Panc1 (cell line): ENCODE measurements at regions not wholly inside any gene's neighbourhood (a gene's known extent, or its start where the extent isn't known, plus 50 kb on each side); places are given as distances from the start of the nearest gene placed in this dataset.

Experiments
- ATAC-seq: fragments of 200-7000 bp; cut with Tn5 transposase; 2 replicates; pipeline ENCODE4 v1.9.1; 2020; ENCODE audit warnings: mild to moderate bottlenecking, moderate library complexity
- BruUV-seq: library from RNA; stranded (reverse); fragments of 400-500 nt; replicated peaks from 2 replicates; lab custom pipeline; 2021; lab: Mats Ljungman, UMichigan
- CTCF ChIA-PET: fragments of 300-600 bp; sonication (Branson Sonifier 250); formaldehyde crosslinking; loops from one replicate; lab custom pipeline; 2022; ENCODE audit warnings: antibody characterized with exemption; lab: Charles Lee
- POLR2A ChIA-PET: fragments of 300-600 bp; sonication (Branson Sonifier 250); formaldehyde crosslinking; loops from one replicate; lab custom pipeline; 2022; ENCODE audit warnings: antibody characterized with exemption; lab: Charles Lee
- DNase-seq: peaks from one replicate; pipeline ENCODE4 v3.0.0-alpha.2; 2010; ENCODE audit warnings: low read depth, low spot score
- H3K27ac ChIP-seq: 2 replicates; pipeline ENCODE4 v1.5.1; 2011; ENCODE audit warnings: mild to moderate bottlenecking, low read length, inconsistent platforms
- H3K27me3 ChIP-seq: fragments of 200-500 bp; sonication (Bioruptor generic); 2 replicates; pipeline ENCODE4 v1.6.0; 2014; ENCODE audit warnings: low read length, inconsistent platforms; ENCODE audit not compliant: control insufficient read depth, insufficient read depth
- H3K36me3 ChIP-seq: fragments of 200-500 bp; sonication (Bioruptor generic); 2 replicates; pipeline ENCODE4 v1.5.1; 2014; ENCODE audit warnings: inconsistent platforms, mild to moderate bottlenecking, low read length, moderate library complexity; ENCODE audit not compliant: control insufficient read depth, insufficient read depth
- H3K4me1 ChIP-seq: 2 replicates; pipeline ENCODE4 v1.5.1; 2011; ENCODE audit warnings: inconsistent platforms, mild to moderate bottlenecking, low read length, moderate library complexity; ENCODE audit not compliant: control insufficient read depth, insufficient read depth
- H3K4me3 ChIP-seq, 2 experiments: 2 replicates each; pipeline ENCODE4 v1.5.1; 2011 to 2012; ENCODE audit warnings: low read depth in 2 of 2, low read length in 2 of 2, mild to moderate bottlenecking in 2 of 2, inconsistent platforms in 1 of 2, moderate library complexity in 1 of 2
- H3K9me3 ChIP-seq: fragments of 200-500 bp; sonication (Bioruptor generic); 2 replicates; pipeline ENCODE4 v1.5.1; 2014; ENCODE audit warnings: low read depth, mild to moderate bottlenecking, inconsistent platforms, low read length, moderate library complexity; ENCODE audit not compliant: control insufficient read depth, insufficient read depth
- CTCF ChIP-seq: fragments of 450-650 bp; IDR thresholded peaks from 2 replicates; pipeline ENCODE4 v1.5.1; 2017; ENCODE audit warnings: mild to moderate bottlenecking
- POLR2AphosphoS5 ChIP-seq: IDR thresholded peaks from 2 replicates; pipeline ENCODE4 v1.6.1; 2012; ENCODE audit warnings: mild to moderate bottlenecking, low read depth, low read length, moderate library complexity
- SIN3A ChIP-seq: IDR thresholded peaks from 2 replicates; pipeline ENCODE4 v1.6.1; 2012; ENCODE audit warnings: low read depth, mild to moderate bottlenecking, low read length, moderate library complexity, borderline replicate concordance; ENCODE audit not compliant: insufficient read depth
- TCF7L2 ChIP-seq: IDR thresholded peaks from 2 replicates; pipeline ENCODE4 v1.6.1; 2011; ENCODE audit warnings: mild to moderate bottlenecking, low read depth, low read length, inconsistent platforms
- in situ Hi-C: cut with HindIII; loops from 2 replicates; pipeline ENCODE4 v1.10.0; 2016; ENCODE audit warnings: low sequenced_read_pairs, low pct_unique_long_range_greater_than_20kb
- intact Hi-C: fragments of 100-400 bp; cut with micrococcal nuclease; formaldehyde crosslinking; loops from one replicate; pipeline ENCODE4 v1.10.0; 2022; ENCODE audit not compliant: unreplicated experiment
- TF ChIP-seq, protein P1 (sequence below), 2 experiments: IDR thresholded peaks; 2 replicates each; pipeline ENCODE4 v1.6.1; 2011 to 2012; ENCODE audit warnings: low read depth in 2 of 2, control low read depth in 1 of 2, low read length in 1 of 2, mild to moderate bottlenecking in 1 of 2, moderate library complexity in 1 of 2; ENCODE audit not compliant: insufficient read depth in 1 of 2

- no peak for TF ChIP-seq SIN3A
- TF ChIP-seq TCF7L2, result no peak
- TF ChIP-seq CTCF, result no peak
- TF ChIP-seq, protein P1, sequence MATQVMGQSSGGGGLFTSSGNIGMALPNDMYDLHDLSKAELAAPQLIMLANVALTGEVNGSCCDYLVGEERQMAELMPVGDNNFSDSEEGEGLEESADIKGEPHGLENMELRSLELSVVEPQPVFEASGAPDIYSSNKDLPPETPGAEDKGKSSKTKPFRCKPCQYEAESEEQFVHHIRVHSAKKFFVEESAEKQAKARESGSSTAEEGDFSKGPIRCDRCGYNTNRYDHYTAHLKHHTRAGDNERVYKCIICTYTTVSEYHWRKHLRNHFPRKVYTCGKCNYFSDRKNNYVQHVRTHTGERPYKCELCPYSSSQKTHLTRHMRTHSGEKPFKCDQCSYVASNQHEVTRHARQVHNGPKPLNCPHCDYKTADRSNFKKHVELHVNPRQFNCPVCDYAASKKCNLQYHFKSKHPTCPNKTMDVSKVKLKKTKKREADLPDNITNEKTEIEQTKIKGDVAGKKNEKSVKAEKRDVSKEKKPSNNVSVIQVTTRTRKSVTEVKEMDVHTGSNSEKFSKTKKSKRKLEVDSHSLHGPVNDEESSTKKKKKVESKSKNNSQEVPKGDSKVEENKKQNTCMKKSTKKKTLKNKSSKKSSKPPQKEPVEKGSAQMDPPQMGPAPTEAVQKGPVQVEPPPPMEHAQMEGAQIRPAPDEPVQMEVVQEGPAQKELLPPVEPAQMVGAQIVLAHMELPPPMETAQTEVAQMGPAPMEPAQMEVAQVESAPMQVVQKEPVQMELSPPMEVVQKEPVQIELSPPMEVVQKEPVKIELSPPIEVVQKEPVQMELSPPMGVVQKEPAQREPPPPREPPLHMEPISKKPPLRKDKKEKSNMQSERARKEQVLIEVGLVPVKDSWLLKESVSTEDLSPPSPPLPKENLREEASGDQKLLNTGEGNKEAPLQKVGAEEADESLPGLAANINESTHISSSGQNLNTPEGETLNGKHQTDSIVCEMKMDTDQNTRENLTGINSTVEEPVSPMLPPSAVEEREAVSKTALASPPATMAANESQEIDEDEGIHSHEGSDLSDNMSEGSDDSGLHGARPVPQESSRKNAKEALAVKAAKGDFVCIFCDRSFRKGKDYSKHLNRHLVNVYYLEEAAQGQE (IDR thresholded peaks at IDR 0.05; ENCODE audit: insufficient read depth in 1 of 2, low read depth in 2 of 2, low read length in 1 of 2), result no peak
- TF ChIP-seq POLR2AphosphoS5, result no peak
- H3K4me1 ChIP-seq, result no peaks in the 10 kb centered on the region
- no TSS peak for BruUV-seq
- CTCF ChIA-PET, result no interaction called here
- POLR2A ChIA-PET, result no interaction called here
- no peak for ATAC-seq
- H3K36me3 ChIP-seq, result no peaks in the 10 kb centered on the region
- H3K9me3 ChIP-seq, result no peaks in the 10 kb centered on the region
- in situ Hi-C loops, result no loop called here
- H3K4me3 ChIP-seq, result no peak overlapping the region
- H3K27me3 ChIP-seq, result no peaks in the 10 kb centered on the region
- DNase-seq, result no peak
- H3K27ac ChIP-seq, result no peak overlapping the region
- intact Hi-C loops, result no loop called here
These were observed 1002.8 kb upstream of the CELF2 start for GRCh38 chr10:10014846-10015245.

- intact Hi-C loops (no loop called here), in situ Hi-C loops (no loop called here)
- BruUV-seq, result no TSS peak
- H3K27me3 ChIP-seq, result no peaks in the 10 kb centered on the region
- no peak for DNase-seq
- H3K4me1 ChIP-seq, result no peaks in the 10 kb centered on the region
- TF ChIP-seq POLR2AphosphoS5, result no peak
- TF ChIP-seq CTCF, result no peak
- TF ChIP-seq, protein P1 (IDR thresholded peaks at IDR 0.05; ENCODE audit: insufficient read depth in 1 of 2, low read depth in 2 of 2, low read length in 1 of 2), result no peak
- no peak for TF ChIP-seq TCF7L2
- no peak for TF ChIP-seq SIN3A
- ChIA-PET CTCF (no interaction called here), POLR2A (no interaction called here)
- H3K4me3 ChIP-seq, result no peak overlapping the region
- no peaks in the 10 kb centered on the region for H3K9me3 ChIP-seq
- H3K36me3 ChIP-seq, result no peaks in the 10 kb centered on the region
- no peak overlapping the region for H3K27ac ChIP-seq
- no peak for ATAC-seq
These were observed 1000.0 kb upstream of the CELF2 start for GRCh38 chr10:10017716-10018115.
